Mesenchymal stem cell (in vitro differentiated cells and primary cell): ENCODE measurements at regions not wholly inside any gene's neighbourhood (a gene's known extent, or its start where the extent isn't known, plus 50 kb on each side); places are given as distances from the start of the nearest gene placed in this dataset.

Experiments used
- DNase-seq: peaks from one replicate; pipeline ENCODE4 v3.0.0-alpha.2; 2013
- H2AFZ ChIP-seq: one replicate; pipeline ENCODE4 v1.6.1; 2013; ENCODE audit warnings: low read depth, mild to moderate bottlenecking, control low read depth, inconsistent platforms, low read length, moderate library complexity
- H2AK5ac ChIP-seq: 2 replicates; pipeline ENCODE4 v1.6.1; 2013; ENCODE audit warnings: low read length, moderate library complexity, mild to moderate bottlenecking, inconsistent platforms; ENCODE audit not compliant: severe bottlenecking
- H2BK120ac ChIP-seq: one replicate; pipeline ENCODE4 v1.6.1; 2013; ENCODE audit warnings: low read depth, mild to moderate bottlenecking, inconsistent platforms, low read length, moderate library complexity
- H2BK12ac ChIP-seq, 2 experiments: one replicate each; pipeline ENCODE4 v1.6.1; 2013; ENCODE audit warnings: inconsistent platforms in 2 of 2, low read length in 2 of 2, mild to moderate bottlenecking in 2 of 2, moderate library complexity in 2 of 2, control low read depth in 1 of 2
- H2BK15ac ChIP-seq: one replicate; pipeline ENCODE4 v1.6.1; 2013; ENCODE audit warnings: mild to moderate bottlenecking, low read depth, inconsistent platforms; ENCODE audit not compliant: poor library complexity, severe bottlenecking
- H2BK5ac ChIP-seq: 2 replicates; pipeline ENCODE4 v1.6.1; 2013; ENCODE audit warnings: low read depth, mild to moderate bottlenecking, low read length, control low read depth, inconsistent platforms; ENCODE audit not compliant: poor library complexity, severe bottlenecking
- H3K14ac ChIP-seq, 2 experiments: one replicate each; pipeline ENCODE4 v1.6.1; 2013; ENCODE audit warnings: inconsistent platforms in 2 of 2, low read length in 2 of 2, control low read depth in 1 of 2, mild to moderate bottlenecking in 1 of 2, moderate library complexity in 1 of 2
- H3K18ac ChIP-seq, 2 experiments: one replicate each; pipeline ENCODE4 v1.6.1; 2013; ENCODE audit warnings: inconsistent platforms in 2 of 2, low read length in 2 of 2, control low read depth in 1 of 2, low read depth in 1 of 2, mild to moderate bottlenecking in 1 of 2
- H3K23ac ChIP-seq, 2 experiments: one replicate each; pipeline ENCODE4 v1.6.1; 2013; ENCODE audit warnings: inconsistent platforms in 2 of 2, low read length in 2 of 2, mild to moderate bottlenecking in 2 of 2, moderate library complexity in 2 of 2, control low read depth in 1 of 2
- H3K27ac ChIP-seq: 2 replicates; pipeline ENCODE4 v1.5.1; 2013; ENCODE audit warnings: mild to moderate bottlenecking, moderate library complexity, low read length, control low read depth, inconsistent platforms; ENCODE audit not compliant: poor library complexity, severe bottlenecking
- H3K27me3 ChIP-seq, 2 experiments: 2 replicates each; pipeline versions ENCODE4 v1.6.1 to v1.7.0; 2013; ENCODE audit warnings: low read length in 2 of 2, mild to moderate bottlenecking in 2 of 2, moderate library complexity in 2 of 2, control low read depth in 1 of 2, inconsistent platforms in 1 of 2; ENCODE audit not compliant: control insufficient read depth in 1 of 2, insufficient read depth in 1 of 2
- H3K36me3 ChIP-seq, 2 experiments: 2 replicates each; pipeline versions ENCODE4 v1.6.1 to v1.7.0; 2013; ENCODE audit warnings: low read length in 2 of 2, control low read depth in 1 of 2, inconsistent platforms in 1 of 2, low read depth in 1 of 2, mild to moderate bottlenecking in 1 of 2; ENCODE audit not compliant: insufficient read depth in 2 of 2, control insufficient read depth in 1 of 2
- H3K4ac ChIP-seq, 2 experiments: one replicate each; pipeline ENCODE4 v1.6.1; 2013; ENCODE audit warnings: inconsistent platforms in 2 of 2, low read length in 2 of 2, mild to moderate bottlenecking in 2 of 2, moderate library complexity in 2 of 2, control low read depth in 1 of 2, low read depth in 1 of 2
- H3K4me1 ChIP-seq: 2 replicates; pipeline ENCODE4 v1.6.1; 2013; ENCODE audit warnings: low read depth, low read length, control low read depth; ENCODE audit not compliant: control insufficient read depth, insufficient read depth
- H3K4me2 ChIP-seq: 2 replicates; pipeline ENCODE4 v1.6.1; 2013; ENCODE audit warnings: low read length, mild to moderate bottlenecking, inconsistent platforms; ENCODE audit not compliant: poor library complexity, severe bottlenecking
- H3K4me3 ChIP-seq, 2 experiments: 2 replicates each; pipeline versions ENCODE4 v1.5.1 to v1.7.0; 2013; ENCODE audit warnings: low read length in 2 of 2, mild to moderate bottlenecking in 2 of 2, control low read depth in 1 of 2, low read depth in 1 of 2; ENCODE audit not compliant: insufficient read depth in 1 of 2
- H3K79me1 ChIP-seq: replicated peaks from 2 replicates; pipeline ENCODE4 v1.6.1; 2013; ENCODE audit warnings: mild to moderate bottlenecking, control low read depth, low read length, inconsistent platforms; ENCODE audit not compliant: poor library complexity, severe bottlenecking
- H3K9ac ChIP-seq: 2 replicates; pipeline ENCODE4 v1.7.0; 2013; ENCODE audit warnings: mild to moderate bottlenecking, low read length, moderate library complexity
- H3K9me3 ChIP-seq: 2 replicates; pipeline ENCODE4 v1.7.0; 2013; ENCODE audit warnings: mild to moderate bottlenecking, low read length; ENCODE audit not compliant: control insufficient read depth
- H4K8ac ChIP-seq: one replicate; pipeline ENCODE4 v1.6.1; 2013; ENCODE audit warnings: inconsistent platforms, mild to moderate bottlenecking, low read length, moderate library complexity
- H4K91ac ChIP-seq: one replicate; pipeline ENCODE4 v1.6.1; 2013; ENCODE audit warnings: mild to moderate bottlenecking, low read length, inconsistent platforms
- WGBS: methylation state at CpG from one replicate; pipeline ENCODE4 v1.1.7; 2013; ENCODE audit warnings: mixed read lengths; 5-methylcytosine and 5-hydroxymethylcytosine counted together

GRCh38 chr20:39766333-39766732 lies 804.2 kb downstream of the DHX35 start:
- Histone ChIP-seq H3K14ac (no peak overlapping the region), H2BK5ac (no peak overlapping the region), H2AFZ (no peak overlapping the region), H3K23ac (no peak overlapping the region), H3K27me3 (no peaks in the 10 kb centered on the region), H3K4me2 (no peak overlapping the region), H4K91ac (no peak overlapping the region), H2BK12ac (no peak overlapping the region), H2BK15ac (no peak overlapping the region), H2AK5ac (no peak overlapping the region), H3K18ac (no peak overlapping the region), H3K79me1 (no peaks in the 10 kb centered on the region), H3K4ac (no peak overlapping the region), H3K36me3 (no peaks in the 10 kb centered on the region), H2BK120ac (no peak overlapping the region), H3K4me3 (no peak overlapping the region), H3K9ac (no peak overlapping the region), H3K27ac (no peak overlapping the region), H3K4me1 (no peaks in the 10 kb centered on the region), H4K8ac (no peak overlapping the region), H3K9me3 (peaks cover 33% of the 10 kb centered on the region)
- whole genome bisulfite sequencing: no CpG with 5 or more reads among the region's 1 CpG
- no peak for DNase-seq

- Histone ChIP-seq H3K9ac (no peak overlapping the region), H3K23ac (no peak overlapping the region), H3K14ac (no peak overlapping the region), H3K4me2 (no peak overlapping the region), H2BK120ac (no peak overlapping the region), H2BK12ac (no peak overlapping the region), H3K18ac (no peak overlapping the region), H2AK5ac (no peak overlapping the region), H3K36me3 (no peaks in the 10 kb centered on the region), H2AFZ (peak overlapping the region; percentile 4), H3K4ac (no peak overlapping the region), H3K79me1 (no peaks in the 10 kb centered on the region), H2BK15ac (no peak overlapping the region), H3K9me3 (peaks cover 17% of the 10 kb centered on the region), H3K4me1 (no peaks in the 10 kb centered on the region), H3K27ac (no peak overlapping the region), H3K4me3 (no peak overlapping the region), H4K8ac (no peak overlapping the region), H2BK5ac (no peak overlapping the region), H3K27me3 (no peaks in the 10 kb centered on the region), H4K91ac (no peak overlapping the region)
- DNase-seq: no peak
- WGBS: 87% methylated on average over 5 of the region's 9 CpGs
These were observed 800.6 kb downstream of the DHX35 start for GRCh38 chr20:39762716-39763115.

DNA sequence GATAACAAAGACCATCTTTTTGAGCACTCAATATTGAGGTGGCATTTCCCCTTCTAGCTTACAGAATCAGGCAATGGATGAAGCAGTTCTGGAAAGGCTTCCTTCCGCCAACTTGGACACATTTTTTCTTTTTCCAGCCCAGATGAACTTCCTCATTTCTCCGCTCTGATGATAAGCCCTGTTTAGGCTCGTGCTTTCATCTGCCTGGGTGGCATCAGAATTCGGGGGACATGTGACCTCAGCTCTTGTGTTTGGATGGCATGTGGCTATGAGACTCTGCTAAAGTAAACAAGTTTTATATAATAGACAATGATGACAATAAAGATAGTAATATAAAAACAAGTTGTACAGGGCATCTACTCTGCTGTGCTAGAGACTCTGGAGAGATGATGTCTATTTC lies 796.7 kb downstream of the DHX35 start:
- H3K79me1 ChIP-seq: no peaks in the 10 kb centered on the region
- H3K27ac ChIP-seq: no peak overlapping the region
- H2BK5ac ChIP-seq: no peak overlapping the region
- peaks cover 17% of the 10 kb centered on the region for H3K9me3 ChIP-seq
- no peak overlapping the region for H2AK5ac ChIP-seq
- WGBS: 59% methylated on average over 3 of the region's 4 CpGs
- no peaks in the 10 kb centered on the region for H3K36me3 ChIP-seq
- H3K27me3 ChIP-seq: no peaks in the 10 kb centered on the region
- no peak overlapping the region for H4K91ac ChIP-seq
- H2AFZ ChIP-seq: no peak overlapping the region
- H2BK15ac ChIP-seq: no peak overlapping the region
- no peaks in the 10 kb centered on the region for H3K4me1 ChIP-seq
- no peak overlapping the region for H2BK12ac ChIP-seq
- no peak overlapping the region for H3K9ac ChIP-seq
- H3K14ac ChIP-seq: no peak overlapping the region
- no peak overlapping the region for H3K18ac ChIP-seq
- H3K4me2 ChIP-seq: no peak overlapping the region
- no peak overlapping the region for H3K4me3 ChIP-seq
- H4K8ac ChIP-seq: no peak overlapping the region
- H2BK120ac ChIP-seq: no peak overlapping the region
- no peak overlapping the region for H3K4ac ChIP-seq
- no peak overlapping the region for H3K23ac ChIP-seq
- DNase-seq: no peak

- no peak overlapping the region for H2AK5ac ChIP-seq
- no peaks in the 10 kb centered on the region for H3K27me3 ChIP-seq
- no peak overlapping the region for H3K18ac ChIP-seq
- H2BK12ac ChIP-seq: no peak overlapping the region
- no peak overlapping the region for H4K8ac ChIP-seq
- H3K4me2 ChIP-seq: no peak overlapping the region
- H3K79me1 ChIP-seq: no peaks in the 10 kb centered on the region
- no peak overlapping the region for H3K9ac ChIP-seq
- no peak overlapping the region for H3K27ac ChIP-seq
- no peaks in the 10 kb centered on the region for H3K4me1 ChIP-seq
- no peak overlapping the region for H3K14ac ChIP-seq
- no peak overlapping the region for H3K4ac ChIP-seq
- H2BK15ac ChIP-seq: no peak overlapping the region
- no peak overlapping the region for H2BK120ac ChIP-seq
- H2BK5ac ChIP-seq: no peak overlapping the region
- H3K23ac ChIP-seq: no peak overlapping the region
- no peak overlapping the region for H3K4me3 ChIP-seq
- H3K9me3 ChIP-seq: peaks cover 10% of the 10 kb centered on the region
- no peak overlapping the region for H2AFZ ChIP-seq
- DNase-seq: no peak
- H4K91ac ChIP-seq: no peak overlapping the region
- H3K36me3 ChIP-seq: no peaks in the 10 kb centered on the region
These were observed 794.7 kb downstream of the DHX35 start for GRCh38 chr20:39756828-39757227.
